Spleen (tissue), 11 donors: ENCODE measurements at regions not wholly inside any gene's neighbourhood (a gene's known extent, or its start where the extent isn't known, plus 50 kb on each side); places are given as distances from the start of the nearest gene placed in this dataset.

Experiments
- DNase-seq: peaks from one replicate; pipeline ENCODE4 v3.0.0-alpha.2; 2020
- H3K27ac ChIP-seq, 8 donors: fragments of 200-600 bp; sonication (generic) in 7 of 8; 1 replicate in 4 of 8; 2 replicates in 4 of 8; pipeline versions ENCODE4 v1.5.0 to v1.8.0; 2016 to 2021; ENCODE audit warnings: inconsistent platforms in 4 of 8, mild to moderate bottlenecking in 4 of 8, moderate library complexity in 1 of 8
- H3K27me3 ChIP-seq, 7 donors: fragments of 200-600 bp; sonication (generic) in 6 of 7; replicated peaks in 1 of 7; 1 replicate in 4 of 7; 2 replicates in 3 of 7; pipeline versions ENCODE4 v1.5.0 to v1.8.0; 2016 to 2021; ENCODE audit warnings: inconsistent platforms in 3 of 7, mild to moderate bottlenecking in 1 of 7
- H3K36me3 ChIP-seq, 6 donors: fragments of 200-600 bp; sonication (generic) in 5 of 6; 1 replicate in 4 of 6; 2 replicates in 2 of 6; pipeline versions ENCODE4 v1.5.0 to v1.8.0; 2016 to 2021; ENCODE audit warnings: inconsistent platforms in 2 of 6
- H3K4me1 ChIP-seq, 6 donors: fragments of 200-600 bp; sonication (generic) in 5 of 6; 1 replicate in 3 of 6; 2 replicates in 3 of 6; pipeline versions ENCODE4 v1.5.0 to v1.8.0; 2016 to 2021; ENCODE audit warnings: inconsistent platforms in 3 of 6
- H3K4me3 ChIP-seq, 8 donors: fragments of 200-600 bp; sonication (generic) in 7 of 8; 1 replicate in 4 of 8; 2 replicates in 4 of 8; pipeline versions ENCODE4 v1.5.0 to v1.8.0; 2016 to 2021; ENCODE audit warnings: inconsistent platforms in 4 of 8, mild to moderate bottlenecking in 4 of 8, moderate library complexity in 2 of 8
- H3K9me3 ChIP-seq, 8 donors: fragments of 200-600 bp; sonication (generic) in 7 of 8; 1 replicate in 4 of 8; 2 replicates in 4 of 8; pipeline versions ENCODE4 v1.5.0 to v1.8.0; 2016 to 2021; ENCODE audit warnings: inconsistent platforms in 4 of 8
- CTCF ChIP-seq, 11 experiments: fragments of 200-600 bp in 7 of 11; fragments of 450-650 bp in 4 of 11; sonication (generic) in 4 of 11; IDR thresholded peaks in 8 of 11; conservative IDR thresholded peaks in 3 of 11; 1 replicate in 7 of 11; 2 replicates in 4 of 11; pipeline versions ENCODE4 v1.4.0 to v1.8.0; 2016 to 2021; ENCODE audit warnings: antibody characterized with exemption in 11 of 11, inconsistent platforms in 4 of 11, mild to moderate bottlenecking in 1 of 11
- POLR2A ChIP-seq, 3 donors: fragments of 450-650 bp; IDR thresholded peaks; one replicate each; pipeline ENCODE4 v1.5.1; 2017; ENCODE audit warnings: antibody characterized with exemption in 3 of 3, mild to moderate bottlenecking in 1 of 3
- POLR2AphosphoS5 ChIP-seq, 3 donors: sonication (generic); formaldehyde crosslinking; IDR thresholded peaks; one replicate each; pipeline ENCODE4 v1.5.1; 2017; ENCODE audit warnings: antibody characterized with exemption in 3 of 3
- WGBS, 5 donors: extraction: QIAGEN DNeasy Blood & Tissue Kit in 3 of 5; methylation state at CpG; one replicate each; pipeline versions ENCODE4 v1.1.5 to v1.1.7; 2013 to 2018; 5-methylcytosine and 5-hydroxymethylcytosine counted together
- intact Hi-C: fragments of 100-400 bp; cut with DNase I; formaldehyde crosslinking; loops from one replicate; pipeline ENCODE4 v1.15.0; 2023; ENCODE audit warnings: low total_unique reads
- donor health status: healthy with polysubstance abuse.
- donor health status: DM: no; HTN: no; CAD: no; lungs with moderate emphysema.
- donor health status: DM: no; HTN: no; CAD: no.
- donor health status: Bipolar disorder and iron deficiency.
- donor health status: healthy.
- donor health status: DM: no; HTN: no; CAD: no.
- donor health status: DM: yes; HTN: yes; CAD: no.

GRCh38 chr16:80433623-80434022 lies 107.2 kb upstream of the DYNLRB2 start:
- Histone ChIP-seq H3K36me3 (no peaks in the 10 kb centered on the region), H3K27me3 (peaks cover 0 to 11% (median 0%) of the 10 kb centered on the region in 7 donors), H3K9me3 (peaks cover 0 to 16% (median 0%) of the 10 kb centered on the region in 8 donors), H3K4me3 (no peak overlapping the region), H3K27ac (no peak overlapping the region), H3K4me1 (no peaks in the 10 kb centered on the region)
- intact Hi-C loops = no loop called here
- TF ChIP-seq POLR2A (IDR thresholded peaks at IDR 0.05) = no peak
- TF ChIP-seq POLR2AphosphoS5 (IDR thresholded peaks at IDR 0.05) = no peak
- no peak for TF ChIP-seq CTCF (IDR thresholded peaks at IDR 0.05 in 8 of 11, conservative IDR thresholded peaks at IDR 0.05 in 3 of 11)
- WGBS, 5 donors = 59 to 86% (median 77%) methylated on average over 2 of the region's 2 CpGs
- DNase-seq = no peak

GRCh38 chr16:80427795-80428194 lies 113.0 kb upstream of the DYNLRB2 start:
- intact Hi-C loops = no loop called here
- 77 to 89% (median 83%) methylated on average over 2 of the region's 2 CpGs for WGBS, 5 donors

GRCh38 chr16:80418517-80419355 lies 122.1 kb upstream of the DYNLRB2 start:
- H3K4me1 ChIP-seq = no peaks in the 10 kb centered on the region
- no peaks in the 10 kb centered on the region for H3K27me3 ChIP-seq
- no peaks in the 10 kb centered on the region for H3K36me3 ChIP-seq
- no peaks in the 10 kb centered on the region for H3K9me3 ChIP-seq
- no peak for DNase-seq
- no peak for TF ChIP-seq POLR2AphosphoS5 (IDR thresholded peaks at IDR 0.05)
- TF ChIP-seq POLR2A (IDR thresholded peaks at IDR 0.05) = no peak
- TF ChIP-seq CTCF (IDR thresholded peaks at IDR 0.05 in 8 of 11, conservative IDR thresholded peaks at IDR 0.05 in 3 of 11) = no peak
- WGBS, 5 donors = 88 to 95% (median 91%) methylated on average over 8 of the region's 8 CpGs
- no peak overlapping the region for H3K27ac ChIP-seq
- no peak overlapping the region for H3K4me3 ChIP-seq
- intact Hi-C loops = no loop called here

More at GRCh38 chr16:80427795-80428194, 113.0 kb upstream of the DYNLRB2 start:
- Histone ChIP-seq H3K36me3 (no peaks in the 10 kb centered on the region), H3K27me3 (peaks cover 0 to 9% (median 0%) of the 10 kb centered on the region in 7 donors), H3K27ac (no peak overlapping the region), H3K9me3 (peaks cover 0 to 16% (median 0%) of the 10 kb centered on the region in 8 donors), H3K4me3 (no peak overlapping the region), H3K4me1 (no peaks in the 10 kb centered on the region)
- DNase-seq = no peak
- TF ChIP-seq CTCF (IDR thresholded peaks at IDR 0.05 in 8 of 11, conservative IDR thresholded peaks at IDR 0.05 in 3 of 11) (no peak), POLR2A (IDR thresholded peaks at IDR 0.05) (no peak), POLR2AphosphoS5 (IDR thresholded peaks at IDR 0.05) (no peak)

- TF ChIP-seq POLR2A (IDR thresholded peaks at IDR 0.05) (no peak), POLR2AphosphoS5 (IDR thresholded peaks at IDR 0.05) (no peak), CTCF (IDR thresholded peaks at IDR 0.05 in 8 of 11, conservative IDR thresholded peaks at IDR 0.05 in 3 of 11) (no peak)
- 72 to 86% (median 77%) methylated on average over 4 of the region's 4 CpGs for WGBS, 5 donors
- Histone ChIP-seq H3K4me3 (no peak overlapping the region), H3K9me3 (no peaks in the 10 kb centered on the region), H3K27me3 (no peaks in the 10 kb centered on the region), H3K36me3 (no peaks in the 10 kb centered on the region), H3K27ac (no peak overlapping the region), H3K4me1 (no peaks in the 10 kb centered on the region)
- no peak for DNase-seq
- intact Hi-C loops = no loop called here
Observed at GRCh38 chr16:80417706-80418271, 123.0 kb upstream of the DYNLRB2 start.
